Lung (tissue), 11 donors: ENCODE measurements at regions not wholly inside any gene's neighbourhood (a gene's known extent, or its start where the extent isn't known, plus 50 kb on each side); places are given as distances from the start of the nearest gene placed in this dataset.

ENCODE experiments used
- ATAC-seq: fragments of 200-7000 bp; cut with Tn5 transposase; one replicate; pipeline ENCODE4 v1.9.1; 2020; ENCODE audit warnings: moderate number of reproducible peaks; ENCODE audit not compliant: insufficient read depth, low FRiP score
- DNase-seq, 3 donors: peaks; one replicate each; pipeline ENCODE4 v3.0.0-alpha.2; 2013 to 2017
- H3K27ac ChIP-seq, 2 donors: one replicate each; pipeline ENCODE4 v1.5.1; 2013; ENCODE audit warnings: mild to moderate bottlenecking in 2 of 2, moderate library complexity in 2 of 2, control low read depth in 1 of 2, inconsistent platforms in 1 of 2, low read depth in 1 of 2, low read length in 1 of 2
- H3K27me3 ChIP-seq, 3 donors: one replicate each; pipeline ENCODE4 v1.5.1; 2013; ENCODE audit warnings: low read length in 2 of 3; ENCODE audit not compliant: control insufficient read depth in 3 of 3, insufficient read depth in 3 of 3
- H3K36me3 ChIP-seq, 4 donors: one replicate each; pipeline ENCODE4 v1.5.1; 2013; ENCODE audit warnings: low read length in 4 of 4, mild to moderate bottlenecking in 1 of 4, moderate library complexity in 1 of 4; ENCODE audit not compliant: control insufficient read depth in 4 of 4, insufficient read depth in 4 of 4
- H3K4me1 ChIP-seq, 5 donors: one replicate each; pipeline ENCODE4 v1.5.1; 2013; ENCODE audit warnings: low read length in 5 of 5, mild to moderate bottlenecking in 2 of 5, moderate library complexity in 1 of 5; ENCODE audit not compliant: control insufficient read depth in 5 of 5, insufficient read depth in 5 of 5
- H3K4me3 ChIP-seq: one replicate; pipeline ENCODE4 v1.5.1; 2013; ENCODE audit warnings: mild to moderate bottlenecking, control low read depth, moderate library complexity
- H3K9ac ChIP-seq, 2 donors: one replicate each; pipeline ENCODE4 v1.5.1; 2013; ENCODE audit warnings: low read length in 2 of 2, control low read depth in 1 of 2; ENCODE audit not compliant: insufficient read depth in 1 of 2
- H3K9me3 ChIP-seq, 4 donors: one replicate each; pipeline ENCODE4 v1.5.1; 2013; ENCODE audit warnings: low read length in 3 of 4, mild to moderate bottlenecking in 1 of 4, moderate library complexity in 1 of 4; ENCODE audit not compliant: control insufficient read depth in 4 of 4, insufficient read depth in 3 of 4
- CTCF ChIP-seq: IDR thresholded peaks from 2 replicates; pipeline ENCODE4 v1.5.1; 2012; ENCODE audit warnings: mild to moderate bottlenecking; ENCODE audit errors: control extremely low read depth, extremely low read depth
- WGBS, 2 donors: extraction: QIAGEN DNeasy Blood & Tissue Kit; methylation state at CpG; one replicate each; pipeline ENCODE4 v1.1.7; 2013; 5-methylcytosine and 5-hydroxymethylcytosine counted together
- donor health status: control.
- donor health status: control.
- donor health status: Bipolar disorder and iron deficiency.
- donor health status: healthy.
- donor health status: DM: yes; HTN: yes; CAD: no.

- ATAC-seq (no peak), DNase-seq (no peak)
- peaks cover 0 to 20% (median 5%) of the 10 kb centered on the region in 5 donors for H3K4me1 ChIP-seq
- WGBS, 2 donors: 82 to 87% methylated on average over 7 of the region's 7 CpGs
- peaks cover 0 to 4% (median 0%) of the 10 kb centered on the region in 3 donors for H3K27me3 ChIP-seq
- no peak overlapping the region for H3K4me3 ChIP-seq
- H3K36me3 ChIP-seq: no peaks in the 10 kb centered on the region
- H3K27ac ChIP-seq: no peak overlapping the region
- H3K9ac ChIP-seq: no peak overlapping the region
- H3K9me3 ChIP-seq: no peaks in the 10 kb centered on the region
- TF ChIP-seq CTCF: no peak
These were observed 174.3 kb downstream of the TTLL2 start for GRCh38 chr6:167499161-167499660.

DNA sequence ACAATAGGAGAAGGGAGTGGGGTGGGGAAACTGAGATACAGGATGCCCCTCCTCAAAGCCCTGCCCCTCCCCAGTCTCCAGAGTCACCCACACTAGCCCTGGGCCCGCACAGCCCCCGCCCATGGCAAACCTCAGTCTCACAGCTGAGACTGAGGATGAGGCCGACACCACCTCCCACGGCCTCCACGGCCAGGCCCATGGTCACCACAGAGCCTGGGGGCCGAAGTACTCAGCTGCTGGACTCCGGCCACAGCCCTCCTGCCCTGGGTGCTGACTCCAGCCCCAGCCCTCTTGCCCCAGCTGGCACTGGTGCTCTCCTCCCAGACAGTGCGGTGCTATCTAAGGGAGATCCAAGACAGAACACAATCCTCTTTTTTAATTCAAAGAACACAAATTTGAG is 176.1 kb downstream of the TTLL2 start:
- Histone ChIP-seq H3K9me3 (no peaks in the 10 kb centered on the region), H3K4me3 (no peak overlapping the region), H3K27ac (no peak overlapping the region), H3K36me3 (no peaks in the 10 kb centered on the region), H3K4me1 (peaks cover 0 to 14% (median 5%) of the 10 kb centered on the region in 5 donors), H3K27me3 (no peaks in the 10 kb centered on the region), H3K9ac (no peak overlapping the region)
- no peak for TF ChIP-seq CTCF
- DNase-seq (no peak), ATAC-seq (no peak)
- 92% methylated on average over 8 of the region's 8 CpGs for WGBS, 2 donors

GRCh38 chr6:167501831-167502385 is 177.0 kb downstream of the TTLL2 start:
- H3K27me3 ChIP-seq: no peaks in the 10 kb centered on the region
- H3K4me3 ChIP-seq: no peak overlapping the region
- H3K9me3 ChIP-seq: no peaks in the 10 kb centered on the region
- WGBS, 2 donors: 79 to 81% methylated on average over 19 of the region's 19 CpGs
- DNase-seq (peak in 2 of 3 donors; percentile 43 to 44), ATAC-seq (no peak)
- H3K36me3 ChIP-seq: no peaks in the 10 kb centered on the region
- no peak overlapping the region for H3K9ac ChIP-seq
- no peak for TF ChIP-seq CTCF
- no peak overlapping the region for H3K27ac ChIP-seq
- H3K4me1 ChIP-seq: peaks cover 0 to 16% (median 0%) of the 10 kb centered on the region in 5 donors

GRCh38 chr6:167502471-167502870 is 177.6 kb downstream of the TTLL2 start:
- Histone ChIP-seq H3K27me3 (no peaks in the 10 kb centered on the region), H3K9ac (no peak overlapping the region), H3K36me3 (no peaks in the 10 kb centered on the region), H3K27ac (no peak overlapping the region), H3K9me3 (no peaks in the 10 kb centered on the region), H3K4me3 (no peak overlapping the region), H3K4me1 (peaks cover 0 to 17% (median 0%) of the 10 kb centered on the region in 5 donors)
- ATAC-seq (no peak), DNase-seq (no peak)
- no peak for TF ChIP-seq CTCF
- WGBS, 2 donors: 88 to 89% methylated on average over 7 of the region's 7 CpGs
